ENCODE measurements at regions not wholly inside any gene's neighbourhood (a gene's known extent, or its start where the extent isn't known, plus 50 kb on each side); places are given as distances from the start of the nearest gene placed in this dataset.
A peak's percentile ranks its signal among the peaks of the same experiment; 100 is the strongest.

- TF ChIP-seq EZH2 (IDR thresholded peaks at IDR 0.05; ENCODE audit: low read depth, unreplicated experiment) (no peak), ZNF462 (CRISPR knock-in tag; IDR thresholded peaks at IDR 0.05) (0 out of 2 replicates have a peak, but pooled peaks have one; percentile 6), CREB1 (CRISPR knock-in tag; IDR thresholded peaks at IDR 0.05; ENCODE audit: low read depth) (no peak), POLR2AphosphoS5 (IDR thresholded peaks at IDR 0.05; ENCODE audit: low read depth) (no peak), ETS1 (IDR thresholded peaks at IDR 0.05) (no peak), ZNF331 (CRISPR knock-in tag; IDR thresholded peaks at IDR 0.05; ENCODE audit: low read depth) (no peak)
Measured at GRCh38 chr2:147125145-147125544, 719.7 kb upstream of the ACVR2A start.

More at GRCh38 chr2:147125145-147125544, 719.7 kb upstream of the ACVR2A start:
- Histone ChIP-seq H3K79me2 (replicated peaks; ENCODE audit: insufficient read depth) (no peaks in the 10 kb centered on the region), H3F3A (replicated peaks; ENCODE audit: low read depth) (no peaks in the 10 kb centered on the region), H3K4me1 (ENCODE audit: insufficient read depth) (no peaks in the 10 kb centered on the region), H3K36me3 (ENCODE audit: insufficient read depth) (no peaks in the 10 kb centered on the region), H3K4me2 (no peak overlapping the region), H2AFZ (no peak overlapping the region), H3K27ac (ENCODE audit: low read depth) (no peak overlapping the region), H4K20me1 (replicated peaks; ENCODE audit: insufficient read depth) (no peaks in the 10 kb centered on the region), H3K27me3 (ENCODE audit: insufficient read depth) (no peaks in the 10 kb centered on the region), H3K4me3 (no peak overlapping the region), H3K9me2 (ENCODE audit: insufficient read depth) (no peaks in the 10 kb centered on the region; the same call in 1 of the 2 replicates)
- Mint-ChIP-seq H3K4me3 (no peak overlapping the region), H3K36me3 (ENCODE audit: low read depth) (peaks cover 32% of the 10 kb centered on the region), H3K9me3 (peaks cover 29% of the 10 kb centered on the region), H3K27ac (no peak overlapping the region), H3K27me3 (ENCODE audit: insufficient read depth, low read depth, poor library complexity) (no peaks in the 10 kb centered on the region), H3K4me1 (peaks cover 5% of the 10 kb centered on the region; the same call in 1 of the 3 replicates)
- DNase-seq (ENCODE audit: low spot score), result peak; percentile 22
- ATAC-seq, result no peak

All from GM23338 (cell line).